H9 (cell line): ENCODE measurements at regions not wholly inside any gene's neighbourhood (a gene's known extent, or its start where the extent isn't known, plus 50 kb on each side); places are given as distances from the start of the nearest gene placed in this dataset.

ENCODE experiments used
- DNase-seq: peaks from one replicate; pipeline ENCODE4 v3.0.0-alpha.2; 2017
- H2AFZ ChIP-seq: one replicate; pipeline ENCODE4 v1.6.1; 2013; ENCODE audit warnings: mild to moderate bottlenecking, low read length, control low read depth, moderate library complexity
- H2AK5ac ChIP-seq: 2 replicates; pipeline ENCODE4 v1.6.1; 2013; ENCODE audit warnings: low read length, control low read depth, mixed read lengths; ENCODE audit not compliant: insufficient read length
- H2BK120ac ChIP-seq: one replicate; pipeline ENCODE4 v1.6.1; 2013; ENCODE audit warnings: low read depth, mild to moderate bottlenecking, low read length, control low read depth, inconsistent platforms; ENCODE audit not compliant: poor library complexity, severe bottlenecking
- H2BK12ac ChIP-seq: 2 replicates; pipeline ENCODE4 v1.6.1; 2013; ENCODE audit warnings: low read length, control low read depth, mixed read lengths, low read depth; ENCODE audit not compliant: insufficient read length
- H2BK15ac ChIP-seq: 2 replicates; pipeline ENCODE4 v1.6.1; 2013; ENCODE audit warnings: low read depth, low read length, control low read depth
- H2BK20ac ChIP-seq: one replicate; pipeline ENCODE4 v1.6.1; 2013; ENCODE audit warnings: low read depth, mild to moderate bottlenecking, low read length, control low read depth, inconsistent platforms; ENCODE audit not compliant: poor library complexity, severe bottlenecking
- H2BK5ac ChIP-seq: 2 replicates; pipeline ENCODE4 v1.6.1; 2013; ENCODE audit warnings: low read length, control low read depth, mixed read lengths; ENCODE audit not compliant: insufficient read length
- H3K14ac ChIP-seq: 2 replicates; pipeline ENCODE4 v1.6.1; 2013; ENCODE audit warnings: low read length, control low read depth; ENCODE audit not compliant: insufficient read depth
- H3K18ac ChIP-seq: 2 replicates; pipeline ENCODE4 v1.6.1; 2013; ENCODE audit warnings: low read depth, mild to moderate bottlenecking, mixed read lengths, low read length, control low read depth; ENCODE audit not compliant: insufficient read length
- H3K23ac ChIP-seq: 2 replicates; pipeline ENCODE4 v1.6.1; 2013; ENCODE audit warnings: low read length, control low read depth, mixed read lengths, low read depth; ENCODE audit not compliant: insufficient read length
- H3K23me2 ChIP-seq: 2 replicates; pipeline ENCODE4 v1.6.1; 2013; ENCODE audit warnings: low read depth, mild to moderate bottlenecking, mixed read lengths, low read length, control low read depth; ENCODE audit not compliant: insufficient read length, poor library complexity, severe bottlenecking
- H3K27ac ChIP-seq: 2 replicates; pipeline ENCODE4 v1.5.1; 2013; ENCODE audit warnings: low read length, control low read depth, mixed read lengths, low read depth; ENCODE audit not compliant: insufficient read length
- H3K27me3 ChIP-seq: 2 replicates; pipeline ENCODE4 v1.6.1; 2013; ENCODE audit warnings: low read length, control low read depth, inconsistent platforms; ENCODE audit not compliant: insufficient read depth
- H3K4ac ChIP-seq: 2 replicates; pipeline ENCODE4 v1.6.1; 2013; ENCODE audit warnings: low read depth, mild to moderate bottlenecking, control low read depth, inconsistent platforms, low read length, moderate library complexity
- H3K4me1 ChIP-seq: 2 replicates; pipeline ENCODE4 v1.6.1; 2013; ENCODE audit warnings: low read length, control low read depth, inconsistent platforms; ENCODE audit not compliant: insufficient read depth
- H3K4me2 ChIP-seq: 2 replicates; pipeline ENCODE4 v1.6.1; 2013; ENCODE audit warnings: low read length, control low read depth, mixed read lengths; ENCODE audit not compliant: insufficient read length, insufficient read depth
- H3K56ac ChIP-seq: 2 replicates; pipeline ENCODE4 v1.6.1; 2013; ENCODE audit warnings: low read depth, mild to moderate bottlenecking, mixed read lengths, low read length, control low read depth; ENCODE audit not compliant: insufficient read length
- H3K79me1 ChIP-seq: 2 replicates; pipeline ENCODE4 v1.6.1; 2013; ENCODE audit warnings: low read depth, mild to moderate bottlenecking, moderate library complexity, low read length, control low read depth, inconsistent platforms; ENCODE audit not compliant: insufficient read depth, poor library complexity, severe bottlenecking
- H3K79me2 ChIP-seq: 2 replicates; pipeline ENCODE4 v1.6.1; 2013; ENCODE audit warnings: low read length, control low read depth, inconsistent platforms; ENCODE audit not compliant: insufficient read depth
- H3K9ac ChIP-seq: 2 replicates; pipeline ENCODE4 v1.6.1; 2013; ENCODE audit warnings: low read length, control low read depth, mixed read lengths; ENCODE audit not compliant: insufficient read length; ENCODE audit errors: extremely low read depth
- H3K9me3 ChIP-seq: one replicate; pipeline ENCODE4 v1.6.1; 2013; ENCODE audit warnings: low read depth, low read length, inconsistent platforms; ENCODE audit not compliant: control insufficient read depth
- H3T11ph ChIP-seq: one replicate; pipeline ENCODE4 v1.6.1; 2013; ENCODE audit warnings: mild to moderate bottlenecking, low read length, control low read depth, inconsistent platforms
- H4K20me1 ChIP-seq: one replicate; pipeline ENCODE4 v1.6.1; 2013; ENCODE audit not compliant: control insufficient read depth, insufficient read length, insufficient read depth
- H4K5ac ChIP-seq: 2 replicates; pipeline ENCODE4 v1.6.1; 2013; ENCODE audit warnings: low read depth, mild to moderate bottlenecking, mixed read lengths, low read length, control low read depth; ENCODE audit not compliant: insufficient read length
- H4K8ac ChIP-seq: replicated peaks from 2 replicates; pipeline ENCODE4 v1.6.1; 2013; ENCODE audit warnings: low read length, control low read depth, mixed read lengths, low read depth; ENCODE audit not compliant: insufficient read length
- H4K91ac ChIP-seq: 2 replicates; pipeline ENCODE4 v1.6.1; 2013; ENCODE audit warnings: low read depth, mild to moderate bottlenecking, moderate library complexity, mixed read lengths, low read length, control low read depth; ENCODE audit not compliant: insufficient read length
- H3K27ac Mint-ChIP-seq, 3 experiments: 2 replicates in 2 of 3; 3 replicates in 1 of 3; pipeline ENCODE4 v1.8.0; 2020 to 2021; ENCODE audit warnings: mixed read lengths in 3 of 3, mild to moderate bottlenecking in 1 of 3, moderate library complexity in 1 of 3
- H3K27me3 Mint-ChIP-seq: 2 replicates; pipeline ENCODE4 v1.8.0; 2021; ENCODE audit warnings: low read depth, mild to moderate bottlenecking, moderate library complexity, mixed read lengths
- H3K36me3 Mint-ChIP-seq, 3 experiments: 2 replicates in 2 of 3; 3 replicates in 1 of 3; pipeline ENCODE4 v1.8.0; 2020 to 2021; ENCODE audit warnings: low read depth in 3 of 3, mixed read lengths in 3 of 3; ENCODE audit not compliant: insufficient read depth in 1 of 3
- H3K4me1 Mint-ChIP-seq, 2 experiments: 2 replicates each; pipeline ENCODE4 v1.8.0; 2020; ENCODE audit warnings: mixed read lengths in 2 of 2
- H3K4me3 Mint-ChIP-seq, 2 experiments: 2 replicates in 1 of 2; 3 replicates in 1 of 2; pipeline ENCODE4 v1.8.0; 2020 to 2021; ENCODE audit warnings: mild to moderate bottlenecking in 2 of 2, mixed read lengths in 2 of 2, moderate library complexity in 1 of 2
- H3K9me3 Mint-ChIP-seq, 2 experiments: 2 replicates in 1 of 2; 3 replicates in 1 of 2; pipeline ENCODE4 v1.8.0; 2020; ENCODE audit warnings: mild to moderate bottlenecking in 2 of 2, mixed read lengths in 2 of 2, moderate library complexity in 1 of 2
- WGBS: extraction: QIAGEN DNeasy Blood & Tissue Kit; methylation state at CpG from one replicate; pipeline ENCODE4 v1.1.7; 2013; ENCODE audit warnings: missing lambda C conversion rate, low lambda C conversion rate, mixed read lengths; ENCODE audit not compliant: insufficient read length; ENCODE audit errors: extremely low coverage; 5-methylcytosine and 5-hydroxymethylcytosine counted together
- TF ChIP-seq, protein P1 (sequence below): fragments of 200-600 bp; sonication (generic); conservative IDR thresholded peaks from 3 replicates; pipeline ENCODE4 v1.8.0; 2021; ENCODE audit warnings: antibody characterized with exemption, mild to moderate bottlenecking

DNA sequence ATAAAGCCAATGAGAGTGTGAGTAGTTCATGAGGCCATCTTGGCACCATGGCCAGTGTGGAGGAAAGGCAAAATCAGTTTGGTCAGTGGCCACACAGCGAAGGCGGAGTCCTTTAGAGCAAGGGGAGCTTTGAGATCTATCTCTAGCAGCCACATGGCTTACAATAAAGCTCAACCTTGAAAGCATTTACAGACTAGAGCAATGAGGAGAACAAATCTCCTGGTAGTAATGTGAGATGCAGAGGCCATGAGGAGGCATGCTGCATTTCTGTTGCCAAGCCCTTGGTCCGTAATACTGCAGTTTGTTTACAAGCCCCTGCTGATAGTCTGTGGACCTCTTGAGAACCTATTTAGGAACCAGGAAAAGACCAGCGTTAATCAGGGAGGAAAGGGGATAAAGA is 381.5 kb upstream of the C2CD4B start:
- Histone ChIP-seq H3K27me3 (no peaks in the 10 kb centered on the region), H2AK5ac (no peak overlapping the region), H3K79me2 (no peaks in the 10 kb centered on the region), H3K23me2 (no peaks in the 10 kb centered on the region), H3K14ac (no peak overlapping the region), H4K91ac (no peak overlapping the region), H2BK12ac (no peak overlapping the region), H2BK120ac (no peak overlapping the region), H4K20me1 (no peaks in the 10 kb centered on the region), H4K5ac (no peak overlapping the region), H3K9ac (no peak overlapping the region), H4K8ac (no peak overlapping the region), H3K4me2 (no peak overlapping the region), H2AFZ (no peak overlapping the region), H3K4ac (no peak overlapping the region), H3K23ac (no peak overlapping the region), H3K9me3 (no peaks in the 10 kb centered on the region), H3K18ac (no peak overlapping the region), H3K56ac (no peak overlapping the region), H3T11ph (no peak overlapping the region), H3K27ac (no peak overlapping the region), H2BK15ac (no peak overlapping the region), H2BK5ac (no peak overlapping the region), H2BK20ac (no peak overlapping the region), H3K79me1 (no peaks in the 10 kb centered on the region), H3K4me1 (no peaks in the 10 kb centered on the region)
- H3K4me1 Mint-ChIP-seq = peaks cover 4 to 11% of the 10 kb centered on the region in 2 experiments
- H3K27me3 Mint-ChIP-seq = no peaks in the 10 kb centered on the region; the same call in 1 of the 2 replicates
- DNase-seq = no peak
- H3K36me3 Mint-ChIP-seq = no peaks in the 10 kb centered on the region
- no peak overlapping the region for H3K4me3 Mint-ChIP-seq
- no peaks in the 10 kb centered on the region for H3K9me3 Mint-ChIP-seq
- no CpG with 5 or more reads among the region's 4 CpGs for WGBS
- H3K27ac Mint-ChIP-seq = no peak overlapping the region
- TF ChIP-seq, protein P1, sequence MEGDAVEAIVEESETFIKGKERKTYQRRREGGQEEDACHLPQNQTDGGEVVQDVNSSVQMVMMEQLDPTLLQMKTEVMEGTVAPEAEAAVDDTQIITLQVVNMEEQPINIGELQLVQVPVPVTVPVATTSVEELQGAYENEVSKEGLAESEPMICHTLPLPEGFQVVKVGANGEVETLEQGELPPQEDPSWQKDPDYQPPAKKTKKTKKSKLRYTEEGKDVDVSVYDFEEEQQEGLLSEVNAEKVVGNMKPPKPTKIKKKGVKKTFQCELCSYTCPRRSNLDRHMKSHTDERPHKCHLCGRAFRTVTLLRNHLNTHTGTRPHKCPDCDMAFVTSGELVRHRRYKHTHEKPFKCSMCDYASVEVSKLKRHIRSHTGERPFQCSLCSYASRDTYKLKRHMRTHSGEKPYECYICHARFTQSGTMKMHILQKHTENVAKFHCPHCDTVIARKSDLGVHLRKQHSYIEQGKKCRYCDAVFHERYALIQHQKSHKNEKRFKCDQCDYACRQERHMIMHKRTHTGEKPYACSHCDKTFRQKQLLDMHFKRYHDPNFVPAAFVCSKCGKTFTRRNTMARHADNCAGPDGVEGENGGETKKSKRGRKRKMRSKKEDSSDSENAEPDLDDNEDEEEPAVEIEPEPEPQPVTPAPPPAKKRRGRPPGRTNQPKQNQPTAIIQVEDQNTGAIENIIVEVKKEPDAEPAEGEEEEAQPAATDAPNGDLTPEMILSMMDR = no peak
